ENCODE measurements at regions not wholly inside any gene's neighbourhood (a gene's known extent, or its start where the extent isn't known, plus 50 kb on each side); places are given as distances from the start of the nearest gene placed in this dataset.

DNA sequence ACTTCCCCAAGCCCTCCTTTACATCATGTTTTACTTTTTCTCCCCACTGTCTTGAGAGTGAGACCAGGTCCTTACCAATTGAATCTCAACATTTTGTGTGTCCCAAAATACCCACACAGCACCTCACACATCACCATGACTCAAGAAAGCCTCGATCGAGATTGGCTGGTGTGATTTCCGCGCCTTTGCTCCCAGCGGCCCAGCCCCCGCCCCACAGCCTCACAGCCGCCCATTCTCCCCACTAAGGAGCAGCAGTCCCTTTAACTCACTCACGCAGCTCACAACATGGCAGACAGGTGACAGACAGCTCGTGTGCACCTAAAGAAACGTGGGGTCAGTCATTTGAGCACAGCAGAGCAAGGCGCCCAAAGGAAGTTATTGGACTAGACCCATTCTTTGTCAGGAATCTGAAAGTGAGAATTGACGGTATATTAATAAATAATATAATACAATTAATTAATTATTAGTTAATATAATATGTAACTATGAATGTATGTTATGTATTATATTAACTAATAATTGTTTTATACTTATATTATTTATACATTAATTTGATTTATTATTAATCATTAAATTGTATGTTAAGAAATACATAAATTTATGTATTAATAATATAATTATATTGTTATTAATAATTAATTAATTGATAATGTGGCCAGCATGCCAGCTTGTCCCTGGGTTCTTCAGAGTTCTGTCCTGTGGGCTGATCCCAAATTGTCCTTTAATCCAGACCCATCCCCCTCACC is 204.9 kb upstream of the RNF32 start (continued):
- TF ChIP-seq, protein P1, sequence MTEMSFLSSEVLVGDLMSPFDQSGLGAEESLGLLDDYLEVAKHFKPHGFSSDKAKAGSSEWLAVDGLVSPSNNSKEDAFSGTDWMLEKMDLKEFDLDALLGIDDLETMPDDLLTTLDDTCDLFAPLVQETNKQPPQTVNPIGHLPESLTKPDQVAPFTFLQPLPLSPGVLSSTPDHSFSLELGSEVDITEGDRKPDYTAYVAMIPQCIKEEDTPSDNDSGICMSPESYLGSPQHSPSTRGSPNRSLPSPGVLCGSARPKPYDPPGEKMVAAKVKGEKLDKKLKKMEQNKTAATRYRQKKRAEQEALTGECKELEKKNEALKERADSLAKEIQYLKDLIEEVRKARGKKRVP (CRISPR knock-in tag; IDR thresholded peaks at IDR 0.05), result no peak
- no peak for TF ChIP-seq ARNTL (CRISPR knock-in tag; IDR thresholded peaks at IDR 0.05)

DNA sequence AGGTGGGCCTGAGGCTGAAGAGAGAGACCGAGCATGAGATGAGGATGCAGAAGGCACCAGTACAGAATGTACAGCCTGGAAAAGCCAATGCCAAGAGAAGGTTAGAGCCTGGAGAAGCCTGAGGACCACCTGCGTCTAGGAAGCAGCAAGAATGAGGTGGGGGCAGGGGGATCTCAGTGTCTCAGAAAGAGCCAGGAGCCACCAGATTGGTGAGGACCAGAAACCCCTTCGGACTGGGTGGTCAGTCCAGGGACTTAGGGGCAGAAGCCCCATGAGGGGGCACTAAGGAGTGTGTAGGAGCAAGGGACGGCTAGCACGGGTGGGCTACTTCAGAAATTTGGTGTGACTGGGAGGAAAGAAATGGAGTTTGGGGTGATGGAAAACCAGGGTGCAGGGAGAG is 205.9 kb upstream of the RNF32 start:
- in situ Hi-C loops (cut with HindIII; ENCODE audit: extremely low pct_ligation_motif_present, low pct_unique_long_range_greater_than_20kb), result no loop called here
- Histone ChIP-seq H3K4me3 (replicated peaks in 1 of 3; ENCODE audit: insufficient read depth in 1 of 3, low read depth in 2 of 3, low read length in 3 of 3) (no peak overlapping the region), H3K27me3 (ENCODE audit: control insufficient read depth in 1 of 2, insufficient read depth in 2 of 2, low read length in 2 of 2) (peaks cover 2 to 38% of the 10 kb centered on the region in 2 experiments; a peak in 4 of 5 replicates), H4K20me1 (ENCODE audit: insufficient read depth, low read length) (no peaks in the 10 kb centered on the region), H3K4me1 (ENCODE audit: insufficient read depth, low read length) (no peaks in the 10 kb centered on the region; the same call in 1 of the 2 replicates), H3K9me3 (ENCODE audit: low read length) (no peaks in the 10 kb centered on the region), H3K9ac (ENCODE audit: insufficient read depth, low read depth, low read length) (no peak overlapping the region), H3K79me2 (ENCODE audit: insufficient read depth, low read length) (no peaks in the 10 kb centered on the region), H3K27ac (ENCODE audit: extremely low read length, insufficient read depth, low read length) (no peak overlapping the region), H2AFZ (ENCODE audit: low read length) (no peak overlapping the region), H3K36me3 (replicated peaks in 1 of 2; ENCODE audit: control insufficient read depth in 1 of 2, insufficient read depth in 2 of 2, low read length in 2 of 2) (no peaks in the 10 kb centered on the region), H3K4me2 (ENCODE audit: low read depth, low read length) (no peak overlapping the region)
- no peak for FAIRE-seq
- ChIA-PET POLR2A (no interaction called here), CTCF (ENCODE audit: low intra/inter-chr PET ratio, low total read pairs) (no interaction called here)
- WGBS (ENCODE audit: low lambda C conversion rate), result 9% methylated on average over 5 of the region's 5 CpGs
- intact Hi-C loops (cut with micrococcal nuclease; ENCODE audit: unreplicated experiment), result no loop called here
- ATAC-seq, result no peak
- no peak for DNase-seq (ENCODE audit: low spot score)
- no TSS peak for BruUV-seq (replicated peaks)
- TF ChIP-seq ZFP37 (CRISPR knock-in tag; IDR thresholded peaks at IDR 0.05; ENCODE audit: borderline replicate concordance) (no peak), U2AF1 (optimal IDR thresholded peaks at IDR 0.05; ENCODE audit: low read depth, low read length) (no peak), CBX5 (CRISPR knock-in tag; IDR thresholded peaks at IDR 0.05; ENCODE audit: borderline replicate concordance) (no peak), ZSCAN30 (CRISPR knock-in tag; IDR thresholded peaks at IDR 0.05) (no peak), ZBTB7B (CRISPR knock-in tag; IDR thresholded peaks at IDR 0.05) (no peak), SP5 (CRISPR knock-in tag; IDR thresholded peaks at IDR 0.05; ENCODE audit: borderline replicate concordance, low read depth) (no peak), SMARCE1 (IDR thresholded peaks at IDR 0.05; ENCODE audit: borderline replicate concordance) (no peak), NFATC3 (CRISPR knock-in tag; IDR thresholded peaks at IDR 0.05) (no peak), SRF (IDR thresholded peaks at IDR 0.05; ENCODE audit: low read depth, low read length) (no peak), NFKBIZ (CRISPR knock-in tag; IDR thresholded peaks at IDR 0.05) (no peak)
- TF ChIP-seq, protein P2, sequence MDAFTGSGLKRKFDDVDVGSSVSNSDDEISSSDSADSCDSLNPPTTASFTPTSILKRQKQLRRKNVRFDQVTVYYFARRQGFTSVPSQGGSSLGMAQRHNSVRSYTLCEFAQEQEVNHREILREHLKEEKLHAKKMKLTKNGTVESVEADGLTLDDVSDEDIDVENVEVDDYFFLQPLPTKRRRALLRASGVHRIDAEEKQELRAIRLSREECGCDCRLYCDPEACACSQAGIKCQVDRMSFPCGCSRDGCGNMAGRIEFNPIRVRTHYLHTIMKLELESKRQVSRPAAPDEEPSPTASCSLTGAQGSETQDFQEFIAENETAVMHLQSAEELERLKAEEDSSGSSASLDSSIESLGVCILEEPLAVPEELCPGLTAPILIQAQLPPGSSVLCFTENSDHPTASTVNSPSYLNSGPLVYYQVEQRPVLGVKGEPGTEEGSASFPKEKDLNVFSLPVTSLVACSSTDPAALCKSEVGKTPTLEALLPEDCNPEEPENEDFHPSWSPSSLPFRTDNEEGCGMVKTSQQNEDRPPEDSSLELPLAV (CRISPR knock-in tag; conservative IDR thresholded peaks at IDR 0.05; ENCODE audit: low read depth), result no peak
- TF ChIP-seq, protein P3, sequence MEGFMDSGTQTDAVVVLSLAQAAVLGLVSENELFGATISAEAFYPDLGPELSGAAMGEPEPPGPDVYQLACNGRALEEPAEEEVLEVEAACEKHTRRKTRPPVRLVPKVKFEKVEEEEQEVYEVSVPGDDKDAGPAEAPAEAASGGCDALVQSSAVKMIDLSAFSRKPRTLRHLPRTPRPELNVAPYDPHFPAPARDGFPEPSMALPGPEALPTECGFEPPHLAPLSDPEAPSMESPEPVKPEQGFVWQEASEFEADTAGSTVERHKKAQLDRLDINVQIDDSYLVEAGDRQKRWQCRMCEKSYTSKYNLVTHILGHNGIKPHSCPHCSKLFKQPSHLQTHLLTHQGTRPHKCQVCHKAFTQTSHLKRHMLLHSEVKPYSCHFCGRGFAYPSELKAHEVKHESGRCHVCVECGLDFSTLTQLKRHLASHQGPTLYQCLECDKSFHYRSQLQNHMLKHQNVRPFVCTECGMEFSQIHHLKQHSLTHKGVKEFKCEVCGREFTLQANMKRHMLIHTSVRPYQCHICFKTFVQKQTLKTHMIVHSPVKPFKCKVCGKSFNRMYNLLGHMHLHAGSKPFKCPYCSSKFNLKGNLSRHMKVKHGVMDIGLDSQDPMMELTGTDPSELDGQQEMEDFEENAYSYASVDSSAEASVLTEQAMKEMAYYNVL (CRISPR knock-in tag; IDR thresholded peaks at IDR 0.05; ENCODE audit: borderline replicate concordance), result no peak
- TF ChIP-seq, protein P4, sequence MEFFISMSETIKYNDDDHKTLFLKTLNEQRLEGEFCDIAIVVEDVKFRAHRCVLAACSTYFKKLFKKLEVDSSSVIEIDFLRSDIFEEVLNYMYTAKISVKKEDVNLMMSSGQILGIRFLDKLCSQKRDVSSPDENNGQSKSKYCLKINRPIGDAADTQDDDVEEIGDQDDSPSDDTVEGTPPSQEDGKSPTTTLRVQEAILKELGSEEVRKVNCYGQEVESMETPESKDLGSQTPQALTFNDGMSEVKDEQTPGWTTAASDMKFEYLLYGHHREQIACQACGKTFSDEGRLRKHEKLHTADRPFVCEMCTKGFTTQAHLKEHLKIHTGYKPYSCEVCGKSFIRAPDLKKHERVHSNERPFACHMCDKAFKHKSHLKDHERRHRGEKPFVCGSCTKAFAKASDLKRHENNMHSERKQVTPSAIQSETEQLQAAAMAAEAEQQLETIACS (CRISPR knock-in tag; IDR thresholded peaks at IDR 0.05), result no peak

Data from HepG2 (cell line).